HG03025 (cell line): ENCODE measurements at regions not wholly inside any gene's neighbourhood (a gene's known extent, or its start where the extent isn't known, plus 50 kb on each side); places are given as distances from the start of the nearest gene placed in this dataset.
"Not testable (repeated sequence)": the region's sequence is repeated elsewhere in the genome, so short reads cannot be mapped to it uniquely, and the experiment has no call there.

Experiments used
- ATAC-seq: cut with Tn5 transposase; IDR thresholded peaks from one replicate; pipeline ENCODE4 v1.9.1; 2021; ENCODE audit warnings: mild to moderate bottlenecking, moderate library complexity; ENCODE audit not compliant: unreplicated experiment, low FRiP score

- ATAC-seq, result not testable (repeated sequence)
These were observed 51.5 kb upstream of the MUC20 start for GRCh38 chr3:195669310-195669709.

DNA sequence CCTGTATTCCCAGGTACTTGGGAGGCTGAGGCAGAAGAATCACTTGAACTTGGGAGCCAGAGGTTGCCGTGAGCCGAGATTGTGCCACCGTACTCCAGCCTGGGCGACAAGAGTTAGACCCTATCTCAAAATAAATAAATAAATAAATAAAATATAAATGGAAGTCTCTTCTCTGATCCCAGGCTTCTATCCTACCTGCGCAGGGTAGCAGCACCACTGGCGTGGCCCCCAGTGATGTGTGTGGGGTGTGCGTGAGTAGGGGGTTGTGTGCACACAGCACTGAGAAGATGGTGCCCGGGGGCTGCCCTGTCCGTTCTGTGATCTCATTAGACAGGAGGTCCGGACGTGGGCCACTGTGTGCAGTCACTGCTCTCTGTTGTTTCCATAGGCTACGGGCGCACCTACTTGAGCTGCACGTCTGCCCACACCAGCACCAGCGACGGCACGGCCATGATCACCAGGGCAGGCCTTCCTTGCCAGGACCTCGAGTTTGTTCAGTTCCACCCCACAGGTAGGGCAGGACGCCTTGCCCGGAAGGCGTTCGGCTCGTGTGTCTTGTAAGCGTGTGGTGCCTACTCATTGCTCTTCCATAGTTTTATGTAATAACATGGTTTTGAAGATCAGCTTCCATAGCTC is 52.5 kb upstream of the MUC20 start:
- ATAC-seq, result not testable (repeated sequence)

DNA sequence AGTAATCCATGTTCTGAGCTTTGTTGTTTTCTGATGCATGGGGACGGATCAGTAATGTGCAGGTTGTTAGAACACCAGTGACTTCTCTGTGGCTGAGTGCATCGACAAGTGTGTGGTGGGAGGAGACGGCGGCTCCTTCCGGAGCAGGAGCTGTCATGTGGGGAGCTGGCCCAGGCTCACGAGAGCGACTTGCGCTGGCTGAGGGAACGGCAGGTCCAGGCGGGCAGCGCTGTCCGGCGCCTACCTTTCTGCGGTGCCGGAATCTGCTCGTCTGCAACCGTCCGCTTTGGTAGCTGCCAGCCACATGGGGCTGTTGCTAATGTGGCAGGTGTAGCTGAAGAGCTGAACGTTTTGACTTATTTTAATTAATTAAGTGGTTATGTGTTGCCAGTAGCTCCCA is 55.5 kb upstream of the MUC20 start:
- ATAC-seq, result not testable (repeated sequence)

DNA sequence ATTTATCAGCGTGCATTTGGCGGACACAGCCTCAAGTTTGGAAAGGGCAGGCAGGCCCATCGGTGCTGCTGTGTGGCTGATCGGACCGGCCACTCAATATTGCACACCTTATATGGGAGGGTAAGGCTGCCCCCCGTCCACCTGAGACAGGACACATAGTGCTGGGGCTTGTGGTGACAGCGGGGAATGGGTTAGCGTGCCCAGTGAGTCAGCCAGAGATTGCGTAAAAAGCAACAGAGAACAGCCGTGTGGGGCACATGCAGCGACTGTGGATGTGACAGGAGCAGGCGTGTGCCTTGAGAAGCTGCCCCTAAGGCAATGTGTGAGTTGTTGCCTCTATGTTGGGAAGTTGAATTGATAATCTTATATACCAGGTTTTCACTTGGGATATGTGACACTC is 56.6 kb upstream of the MUC20 start:
- ATAC-seq, result not testable (repeated sequence)

DNA sequence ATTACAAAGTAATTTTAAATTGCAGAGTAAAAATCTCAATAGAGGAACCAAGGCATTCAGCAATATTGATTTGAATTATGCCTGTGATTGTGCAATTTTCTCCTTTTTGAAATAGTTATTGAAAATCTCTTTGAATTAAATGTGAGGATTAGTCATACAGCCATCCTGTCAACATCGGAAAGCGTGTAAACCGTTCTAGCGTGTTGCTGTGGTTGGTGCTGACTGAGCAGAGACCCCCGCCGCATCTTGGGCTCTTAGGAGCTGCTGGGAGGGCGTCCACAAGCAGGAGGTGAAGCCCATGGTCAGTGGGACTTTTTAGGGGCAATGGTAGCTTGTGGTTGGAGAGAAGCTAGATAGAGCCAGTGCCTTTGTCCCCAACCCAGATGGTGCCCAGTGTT is 61.6 kb upstream of the MUC20 start:
- ATAC-seq, result not testable (repeated sequence)

GRCh38 chr3:195658381-195659135 is 62.2 kb upstream of the MUC20 start:
- ATAC-seq, result peak; percentile 37

DNA sequence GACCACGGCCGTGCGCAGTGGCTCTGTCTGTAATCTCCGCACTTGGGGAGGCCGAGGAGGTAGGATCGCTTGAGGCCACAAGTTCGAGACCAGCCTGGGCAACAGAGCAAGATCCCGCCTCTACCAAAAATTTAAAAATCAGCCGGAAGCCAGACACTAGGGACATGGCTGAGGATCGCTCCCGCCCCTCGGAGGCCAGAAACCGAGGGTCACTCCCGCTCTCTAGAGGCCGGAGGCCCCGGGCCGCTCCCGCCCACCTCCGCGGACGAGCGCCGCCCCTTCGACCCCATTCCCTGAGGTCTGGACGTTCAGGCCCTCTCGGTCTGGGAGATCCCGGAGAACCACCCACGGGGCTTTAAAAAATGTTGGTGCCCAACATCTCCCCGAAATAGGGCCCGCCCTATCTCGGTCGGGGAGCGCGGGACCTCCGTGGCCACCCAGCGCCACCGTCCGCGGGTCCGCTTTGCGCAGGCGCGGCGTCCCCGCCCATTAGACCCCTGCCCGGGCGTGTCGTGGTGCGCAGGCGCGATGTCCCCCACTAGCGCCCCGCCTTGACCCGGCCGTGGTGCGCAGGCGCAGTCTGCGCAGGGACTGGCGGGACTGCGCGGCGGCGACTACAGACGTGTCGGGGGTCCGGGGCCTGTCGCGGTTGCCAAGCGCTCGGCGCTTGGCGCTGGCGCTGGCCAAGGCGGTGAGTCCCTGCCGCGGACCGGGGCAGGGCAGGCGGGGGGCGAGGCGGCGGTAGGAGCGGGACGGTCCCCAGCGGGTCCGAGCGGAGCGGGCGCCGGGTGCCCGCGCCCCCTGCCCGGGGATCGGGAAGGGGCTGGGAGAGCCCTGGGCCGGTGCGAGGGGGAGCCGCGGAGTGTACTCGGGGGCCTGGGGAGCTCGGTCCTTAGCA is 63.1 kb upstream of the MUC20 start:
- ATAC-seq, result peak; percentile 81

DNA sequence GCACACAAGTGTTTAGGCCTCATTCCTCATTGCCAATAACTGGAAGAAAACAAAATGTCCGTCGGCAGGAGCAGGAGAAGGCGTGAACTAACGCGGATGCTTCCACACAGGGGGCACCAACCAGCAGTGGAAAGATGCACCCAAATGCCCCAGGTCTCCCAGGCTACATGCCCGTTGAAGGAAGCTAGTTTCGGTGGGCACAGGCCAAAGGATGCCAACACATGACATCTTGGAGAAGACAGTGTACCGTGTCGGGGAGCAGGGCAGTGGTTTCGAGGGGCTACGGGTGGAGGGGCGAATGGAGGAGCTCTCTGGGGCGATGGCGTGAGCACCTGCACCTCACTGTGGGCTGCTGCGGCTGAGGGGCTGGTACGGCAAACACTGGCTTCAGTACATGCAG is 64.7 kb upstream of the MUC20 start:
- ATAC-seq, result not testable (repeated sequence)

DNA sequence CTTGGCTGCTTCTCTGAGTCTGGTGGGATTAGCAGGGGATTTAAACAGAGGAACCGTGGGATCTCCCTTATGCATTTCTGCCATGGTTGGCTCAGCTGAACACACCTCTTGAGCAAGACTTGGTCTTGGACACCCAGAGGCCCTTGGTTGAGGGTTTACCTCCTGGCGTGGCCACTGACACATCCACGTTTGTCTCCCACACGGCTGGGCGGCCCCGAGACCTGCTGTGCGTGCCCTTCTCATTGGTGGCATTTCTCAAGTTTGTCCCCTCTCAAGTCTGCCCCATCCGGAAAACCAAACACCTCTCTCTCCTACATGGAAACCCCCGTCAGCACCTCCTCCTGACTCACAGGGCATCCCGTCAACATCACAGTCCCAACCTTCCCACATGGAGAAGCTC is 66.0 kb upstream of the MUC20 start:
- ATAC-seq, result not testable (repeated sequence)

DNA sequence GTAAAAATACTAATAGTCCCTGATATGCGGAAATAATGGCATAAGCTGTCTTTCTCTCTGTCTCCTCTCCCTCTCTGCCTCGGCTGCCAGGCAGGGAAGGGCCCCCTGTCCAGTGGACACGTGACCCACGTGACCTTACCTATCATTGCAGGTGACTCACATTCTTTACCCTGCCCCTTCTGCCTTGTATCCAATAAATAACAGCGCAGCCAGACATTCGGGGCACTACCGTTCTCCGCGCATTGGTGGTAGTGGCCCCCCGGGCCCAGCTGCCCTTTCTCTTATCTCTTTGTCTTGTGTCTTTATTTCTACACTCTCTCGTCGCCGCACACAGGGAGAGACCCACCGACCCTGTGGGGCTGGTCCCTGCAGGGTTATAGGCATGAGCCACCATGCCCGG is 66.6 kb upstream of the MUC20 start:
- ATAC-seq, result not testable (repeated sequence)

- not testable (repeated sequence) for ATAC-seq
These were observed 67.1 kb upstream of the MUC20 start for GRCh38 chr3:195653641-195654040.

- not testable (repeated sequence) for ATAC-seq
These were observed 64.4 kb upstream of the APOD start for GRCh38 chr3:195647912-195648702.

DNA sequence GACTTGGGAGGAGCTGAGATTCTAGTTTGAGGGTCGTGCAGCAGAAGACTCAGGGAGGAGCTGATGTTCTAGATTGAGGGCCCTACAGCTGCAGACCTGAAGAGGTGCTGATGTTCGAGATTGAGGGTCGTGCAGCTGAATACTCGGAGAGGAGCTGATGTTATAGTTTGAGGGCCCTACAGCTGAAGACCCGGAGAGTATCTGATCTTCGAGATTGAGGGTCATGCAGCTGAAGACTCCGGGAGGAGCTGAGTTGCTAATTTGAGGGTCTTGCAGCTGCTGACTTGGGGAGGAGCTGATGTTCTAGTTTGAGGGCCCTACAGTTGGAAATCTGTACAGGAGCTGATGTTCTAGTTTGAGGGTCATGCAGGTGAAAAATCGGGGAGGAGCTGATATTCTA is 62.1 kb upstream of the APOD start:
- not testable (repeated sequence) for ATAC-seq

GRCh38 chr3:195643245-195643644 is 59.5 kb upstream of the APOD start:
- not testable (repeated sequence) for ATAC-seq

- not testable (repeated sequence) for ATAC-seq
These were observed 58.6 kb upstream of the APOD start for GRCh38 chr3:195642311-195642710.

DNA sequence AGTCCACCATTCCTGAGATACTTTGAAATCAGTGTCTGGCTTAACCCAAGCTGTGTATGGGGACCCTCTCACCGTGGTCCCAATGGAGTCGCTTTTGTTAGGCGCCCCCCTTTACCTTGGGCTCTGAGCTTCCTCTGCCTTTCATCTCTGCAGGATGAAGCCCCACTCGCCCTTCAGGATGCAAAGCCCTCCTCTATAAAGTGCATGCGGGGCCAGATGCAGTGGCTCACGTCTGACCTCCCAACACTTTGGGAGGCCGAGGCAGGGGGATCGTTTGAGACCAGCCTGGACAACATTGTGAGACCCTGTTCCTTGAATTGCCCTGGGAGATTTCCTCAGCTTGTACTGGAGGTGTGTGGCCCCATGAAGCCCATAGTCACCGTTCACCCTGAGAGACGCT is 54.7 kb upstream of the APOD start:
- not testable (repeated sequence) for ATAC-seq

GRCh38 chr3:195637473-195638233 is 53.9 kb upstream of the APOD start:
- not testable (repeated sequence) for ATAC-seq

- ATAC-seq, result not testable (repeated sequence)
These were observed 53.3 kb upstream of the APOD start for GRCh38 chr3:195637011-195637410.

DNA sequence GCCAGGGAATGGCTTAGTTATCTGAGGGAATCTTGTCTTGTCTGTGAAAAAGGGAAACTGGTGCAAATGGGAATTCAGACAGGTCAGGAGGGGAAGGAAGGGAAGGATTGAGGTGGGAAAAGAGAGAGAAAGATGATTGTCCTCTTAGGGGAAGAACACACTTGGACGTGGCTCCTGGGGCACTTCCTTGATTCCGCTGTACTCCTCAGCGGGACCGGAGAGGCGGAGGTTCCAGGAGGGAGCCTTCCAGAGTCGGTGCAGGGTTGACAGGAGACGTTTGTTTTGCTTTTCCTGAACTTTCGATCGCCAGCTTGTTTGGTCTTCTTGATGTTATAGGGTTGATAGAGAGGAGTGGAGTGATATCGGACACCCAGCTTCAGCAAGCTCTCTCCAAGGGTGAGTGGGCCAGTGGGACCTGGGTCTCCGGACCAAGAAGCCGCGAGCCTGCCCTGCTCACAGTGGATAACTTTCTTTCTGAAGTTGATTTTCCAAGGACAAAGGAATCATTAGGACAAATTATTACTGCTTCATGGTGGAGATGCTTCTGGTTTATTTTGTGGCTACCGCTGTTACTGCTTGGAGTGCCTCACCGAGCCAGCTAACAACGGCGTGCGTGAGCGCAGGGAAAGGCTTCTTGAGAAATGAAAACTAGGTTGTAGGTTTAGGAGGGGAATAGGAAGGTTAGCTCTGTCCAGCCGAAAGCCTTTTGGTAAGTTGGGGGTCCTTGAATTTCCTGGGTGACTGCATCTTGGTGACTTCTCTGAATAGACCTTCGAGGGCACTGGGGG is 52.4 kb upstream of the APOD start:
- not testable (repeated sequence) for ATAC-seq
